Fibroblast of pulmonary artery (primary cell): ENCODE measurements at regions not wholly inside any gene's neighbourhood (a gene's known extent, or its start where the extent isn't known, plus 50 kb on each side); places are given as distances from the start of the nearest gene placed in this dataset.

Source experiments
- DNase-seq: peaks from one replicate; pipeline ENCODE4 v3.0.0-alpha.2; 2010; ENCODE audit warnings: low read depth
- H3K4me3 ChIP-seq: replicated peaks from 2 replicates; pipeline ENCODE4 v1.5.1; 2011; ENCODE audit warnings: low read depth, mild to moderate bottlenecking, control low read depth, low read length, moderate library complexity
- CTCF ChIP-seq: IDR thresholded peaks from 2 replicates; pipeline ENCODE4 v1.5.1; 2011; ENCODE audit warnings: mild to moderate bottlenecking, control low read depth, low read length, inconsistent platforms; ENCODE audit errors: missing control alignments

- no peak overlapping the region for H3K4me3 ChIP-seq
- DNase-seq: no peak
- TF ChIP-seq CTCF: no peak
These were observed 457.5 kb downstream of the IRX1 start for GRCh38 chr5:4053136-4053535.

- H3K4me3 ChIP-seq: no peak overlapping the region
- no peak for TF ChIP-seq CTCF
- DNase-seq: no peak
These were observed 458.5 kb downstream of the IRX1 start for GRCh38 chr5:4054092-4054491.

GRCh38 chr5:4058899-4059298 lies 463.3 kb downstream of the IRX1 start:
- peak; percentile 42 for DNase-seq
- no peak overlapping the region for H3K4me3 ChIP-seq
- TF ChIP-seq CTCF: peak; percentile 0

GRCh38 chr5:4065472-4066320 lies 470.1 kb downstream of the IRX1 start:
- no peak for TF ChIP-seq CTCF
- DNase-seq: peak; percentile 2
- H3K4me3 ChIP-seq: no peak overlapping the region

GRCh38 chr5:4068171-4068570 lies 472.5 kb downstream of the IRX1 start:
- no peak for DNase-seq
- no peak overlapping the region for H3K4me3 ChIP-seq
- TF ChIP-seq CTCF: no peak

- DNase-seq: no peak
- H3K4me3 ChIP-seq: no peak overlapping the region
- no peak for TF ChIP-seq CTCF
These were observed 482.9 kb downstream of the IRX1 start for GRCh38 chr5:4078544-4078943.

GRCh38 chr5:4079831-4080230 lies 484.2 kb downstream of the IRX1 start:
- no peak for TF ChIP-seq CTCF
- H3K4me3 ChIP-seq: no peak overlapping the region
- DNase-seq: no peak
